ENCODE measurements at regions not wholly inside any gene's neighbourhood (a gene's known extent, or its start where the extent isn't known, plus 50 kb on each side); places are given as distances from the start of the nearest gene placed in this dataset.
"Not testable (repeated sequence)": the region's sequence is repeated elsewhere in the genome, so short reads cannot be mapped to it uniquely, and the experiment has no call there.

GRCh38 chr13:91053318-91054065 is 294.0 kb upstream of the MIR17HG start:
- ATAC-seq (no peak), FAIRE-seq (no peak), DNase-seq (ENCODE audit: low read depth in 1 of 2, low spot score in 1 of 2) (no peak)
- Histone ChIP-seq H3K27ac (no peak overlapping the region), H3K4me3 (no peak overlapping the region), H3K4me1 (no peaks in the 10 kb centered on the region), H3K9me3 (no peaks in the 10 kb centered on the region), H3K4me2 (no peak overlapping the region)
- POLR2A ChIA-PET: no interaction called here
- no peak for TF ChIP-seq RFX5 (IDR thresholded peaks at IDR 0.05)
- TF ChIP-seq NPAS2 (CRISPR knock-in tag; IDR thresholded peaks at IDR 0.05; ENCODE audit: borderline replicate concordance): no peak
- TF ChIP-seq SREBF2 (IDR thresholded peaks at IDR 0.05): no peak
- TF ChIP-seq HOXB5 (CRISPR knock-in tag; IDR thresholded peaks at IDR 0.05): no peak
- no peak for TF ChIP-seq FOSL2 (IDR thresholded peaks at IDR 0.05)
- no peak for TF ChIP-seq FOSL2 (CRISPR knock-in tag; IDR thresholded peaks at IDR 0.05)
- no peak for TF ChIP-seq HDAC2 (IDR thresholded peaks at IDR 0.05)
- TF ChIP-seq GATA3 (IDR thresholded peaks at IDR 0.05; ENCODE audit: borderline replicate concordance): no peak
- 18% methylated on average over 2 of the region's 2 CpGs for WGBS (ENCODE audit: missing lambda C conversion rate)
- CTCF ChIA-PET: no interaction called here

- DNase-seq (ENCODE audit: low read depth in 1 of 2, low spot score in 1 of 2) (no peak), FAIRE-seq (no peak), ATAC-seq (no peak)
- POLR2A ChIA-PET: no interaction called here
- H3K27ac ChIP-seq: no peak overlapping the region
- TF ChIP-seq HEYL (CRISPR knock-in tag; IDR thresholded peaks at IDR 0.05): no peak
- no peak for TF ChIP-seq RNF2 (IDR thresholded peaks at IDR 0.05; ENCODE audit: borderline replicate concordance, low read depth)
- TF ChIP-seq BCL3 (IDR thresholded peaks at IDR 0.05): no peak
- TF ChIP-seq HOXB13 (CRISPR knock-in tag; IDR thresholded peaks at IDR 0.05; ENCODE audit: low read depth): no peak
- no peak overlapping the region for H3K4me3 ChIP-seq
- WGBS (ENCODE audit: missing lambda C conversion rate): 0% methylated on average over 1 of the region's 1 CpG
- H3K9me3 ChIP-seq: no peaks in the 10 kb centered on the region
- H3K4me2 ChIP-seq: no peak overlapping the region
- CTCF ChIA-PET: interaction anchor here (0.9 kb wide), 1 partner anchor 87 kb away, joined by 3 read pairs; no protein-coding TSS in a partner anchor
- no peaks in the 10 kb centered on the region for H3K4me1 ChIP-seq
Measured at GRCh38 chr13:91054902-91055301, 292.6 kb upstream of the MIR17HG start.

GRCh38 chr13:91056746-91057145 is 290.7 kb upstream of the MIR17HG start:
- DNase-seq (ENCODE audit: low read depth in 1 of 2, low spot score in 1 of 2) (no peak), ATAC-seq (no peak), FAIRE-seq (no peak)
- Histone ChIP-seq H3K4me3 (no peak overlapping the region), H3K4me1 (no peaks in the 10 kb centered on the region), H3K27ac (no peak overlapping the region), H3K9me3 (no peaks in the 10 kb centered on the region), H3K4me2 (no peak overlapping the region)
- POLR2A ChIA-PET: no interaction called here
- TF ChIP-seq EP300 (IDR thresholded peaks at IDR 0.05): no peak
- no peak for TF ChIP-seq MYC (IDR thresholded peaks at IDR 0.05; ENCODE audit: borderline replicate concordance, low read length)
- TF ChIP-seq MAZ (IDR thresholded peaks at IDR 0.05; ENCODE audit: borderline replicate concordance, low read depth, low read length): no peak
- no peak for TF ChIP-seq PHF8 (IDR thresholded peaks at IDR 0.05; ENCODE audit: borderline replicate concordance, low read depth)
- no peak for TF ChIP-seq CBX8 (IDR thresholded peaks at IDR 0.05)
- TF ChIP-seq KDM5A (IDR thresholded peaks at IDR 0.05): no peak
- no peak for TF ChIP-seq FOSB (CRISPR knock-in tag; IDR thresholded peaks at IDR 0.05)
- no peak for TF ChIP-seq ELK1 (IDR thresholded peaks at IDR 0.05; ENCODE audit: low read depth, low read length)
- TF ChIP-seq HES2 (IDR thresholded peaks at IDR 0.05): no peak
- WGBS (ENCODE audit: missing lambda C conversion rate): 39% methylated on average over 2 of the region's 2 CpGs
- CTCF ChIA-PET: no interaction called here

GRCh38 chr13:91057507-91057906 is 290.0 kb upstream of the MIR17HG start:
- H3K4me3 ChIP-seq; ATAC-seq; H3K27ac ChIP-seq; FAIRE-seq; H3K4me2 ChIP-seq; H3K9me3 ChIP-seq; DNase-seq (ENCODE audit: low read depth in 1 of 2, low spot score in 1 of 2); POLR2A ChIA-PET; H3K4me1 ChIP-seq: not testable (repeated sequence)
- 37% methylated on average over 2 of the region's 2 CpGs for WGBS (ENCODE audit: missing lambda C conversion rate)
- CTCF ChIA-PET: interaction anchor here (1.5 kb wide), 1 partner anchor 8 kb away, joined by 5 read pairs; no protein-coding TSS in a partner anchor
